ENCODE measurements at regions not wholly inside any gene's neighbourhood (a gene's known extent, or its start where the extent isn't known, plus 50 kb on each side); places are given as distances from the start of the nearest gene placed in this dataset.

GRCh38 chr12:24197532-24197931, 248.1 kb upstream of the SOX5 start:
- Histone ChIP-seq H2AK5ac (ENCODE audit: low read depth, low read length) (peak overlapping the region; percentile 91), H2AK9ac (replicated peaks; ENCODE audit: low read depth, low read length, poor library complexity) (no peak overlapping the region), H3K9ac (ENCODE audit: low read depth, low read length) (no peak overlapping the region), H3K9me1 (ENCODE audit: insufficient read depth, low read length) (peaks cover 13% of the 10 kb centered on the region), H3K56ac (ENCODE audit: extremely low read depth, insufficient read depth, low read length) (no peak overlapping the region), H2BK20ac (ENCODE audit: low read depth, low read length) (peak overlapping the region; percentile 54), H3K4ac (ENCODE audit: low read depth, low read length) (peak overlapping the region; percentile 80), H3K36me3 (ENCODE audit: control insufficient read depth, insufficient read depth, low read length) (no peaks in the 10 kb centered on the region), H4K5ac (ENCODE audit: low read depth, low read length) (no peak overlapping the region), H3K14ac (replicated peaks; ENCODE audit: low read depth, low read length) (peak overlapping the region; percentile 50), H3K18ac (ENCODE audit: low read depth, low read length) (no peak overlapping the region), H2BK120ac (ENCODE audit: low read depth, low read length) (peak overlapping the region; percentile 53), H3K9me3 (ENCODE audit: control insufficient read depth, insufficient read depth, low read length) (no peaks in the 10 kb centered on the region), H2AFZ (replicated peaks; ENCODE audit: low read length, poor library complexity) (peak overlapping the region; percentile 52), H3K4me3 (ENCODE audit: insufficient read depth, low read depth, low read length) (no peak overlapping the region), H3K4me1 (ENCODE audit: control insufficient read depth, insufficient read depth, low read length) (peaks cover 10% of the 10 kb centered on the region), H3K4me2 (ENCODE audit: low read depth, low read length) (no peak overlapping the region), H2BK5ac (ENCODE audit: low read depth, low read length, poor library complexity, severe bottlenecking) (no peak overlapping the region), H3K23ac (ENCODE audit: low read depth, low read length) (peak overlapping the region; percentile 26; the same call in 1 of the 2 replicates), H4K20me1 (ENCODE audit: insufficient read depth, low read length) (no peaks in the 10 kb centered on the region; the same call in 1 of the 2 replicates), H4K91ac (ENCODE audit: insufficient read depth, low read depth, low read length) (peak overlapping the region; percentile 73), H2BK15ac (ENCODE audit: low read depth, low read length) (peak overlapping the region; percentile 40; the same call in 1 of the 3 replicates), H3K27ac (ENCODE audit: insufficient read depth, low read length) (no peak overlapping the region; the same call in 1 of the 2 replicates), H3K79me1 (ENCODE audit: low read depth in 1 of 2, low read length in 2 of 2) (peaks cover 0 to 7% of the 10 kb centered on the region in 2 experiments; a peak in 1 of 4 replicates), H4K8ac (ENCODE audit: low read depth in 2 of 2, low read length in 2 of 2) (peak overlapping the region; percentile 2 to 55; a peak in 2 of 4 replicates), H3K27me3 (ENCODE audit: control insufficient read depth, insufficient read depth, low read length) (no peaks in the 10 kb centered on the region)
- POLR2A ChIA-PET (ENCODE audit: unreplicated experiment) = no interaction called here
- ATAC-seq (ENCODE audit: low read depth) = peak; percentile 21; the same call in 1 of the 2 replicates
- no peak for DNase-seq
- dilution Hi-C loops (cut with HindIII; ENCODE audit: low sequenced_read_pairs, unreplicated experiment) (no loop called here), in situ Hi-C loops (cut with MboI; ENCODE audit: low sequenced_read_pairs) (no loop called here), intact Hi-C loops (cut with micrococcal nuclease) (no loop called here)
- CTCF ChIA-PET = no interaction called here
- no TSS peak for BruUV-seq (replicated peaks)
- TF ChIP-seq SMC3 (IDR thresholded peaks at IDR 0.05; ENCODE audit: low read depth, low read length) = no peak
- no peak for TF ChIP-seq CHD1 (IDR thresholded peaks at IDR 0.05; ENCODE audit: low read depth, low read length)
- no peak for TF ChIP-seq RAD21 (IDR thresholded peaks at IDR 0.05; ENCODE audit: low read length)
- no peak for TF ChIP-seq RCOR1 (IDR thresholded peaks at IDR 0.05; ENCODE audit: insufficient replicate concordance, low read length)
- no peak for TF ChIP-seq USF2 (IDR thresholded peaks at IDR 0.05; ENCODE audit: low read depth, low read length)
- TF ChIP-seq FOS (IDR thresholded peaks at IDR 0.05; ENCODE audit: low read depth, low read length) = no peak
- no peak for TF ChIP-seq POLR2A (IDR thresholded peaks at IDR 0.05; ENCODE audit: low read depth, low read length)
- no peak for TF ChIP-seq CEBPB (IDR thresholded peaks at IDR 0.05; ENCODE audit: low read depth, low read length)
- TF ChIP-seq BHLHE40 (IDR thresholded peaks at IDR 0.05; ENCODE audit: low read depth, low read length) = no peak
- no peak for TF ChIP-seq MXI1 (IDR thresholded peaks at IDR 0.05; ENCODE audit: borderline replicate concordance, low read depth, low read length)
- TF ChIP-seq RFX5 (IDR thresholded peaks at IDR 0.05; ENCODE audit: low read depth, low read length) = no peak
- no peak for TF ChIP-seq MAFK (IDR thresholded peaks at IDR 0.05; ENCODE audit: low read depth, low read length)
- no peak for TF ChIP-seq MAZ (IDR thresholded peaks at IDR 0.05; ENCODE audit: borderline replicate concordance, low read depth, low read length)
- no CpG with 5 or more reads among the region's 5 CpGs for WGBS, 2 experiments (ENCODE audit: extremely low coverage in 2 of 2, insufficient read length in 1 of 2)

Measured in IMR-90 (cell line).